Activated effector memory CD4-positive, alpha-beta T cell treated with anti-CD3 and anti-CD28 coated beads, Interleukin-2, amount 50 U/mL, for 16 hours (primary cell): ENCODE measurements at regions not wholly inside any gene's neighbourhood (a gene's known extent, or its start where the extent isn't known, plus 50 kb on each side); places are given as distances from the start of the nearest gene placed in this dataset.

Experiments used
- DNase-seq: peaks from one replicate; pipeline ENCODE4 v3.0.0-alpha.2; 2020

DNA sequence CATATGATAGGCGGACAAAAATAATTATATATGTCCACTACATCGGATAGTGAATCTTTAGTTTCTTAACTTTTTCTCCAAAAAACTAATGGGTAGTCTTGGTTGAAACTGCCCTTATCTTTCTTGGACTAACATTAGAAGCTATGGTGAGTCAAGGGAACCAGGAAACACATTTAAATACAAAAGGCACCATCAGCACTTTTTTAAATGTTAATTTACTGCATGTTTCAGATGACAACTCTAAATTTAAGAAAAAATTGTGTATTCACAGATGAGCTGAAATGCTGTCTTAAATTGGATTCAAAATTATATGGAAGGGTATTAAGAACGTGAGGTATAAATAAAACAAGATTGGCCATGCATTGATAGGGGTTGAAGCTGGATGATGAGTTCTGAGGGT, 75.6 kb upstream of the CERS6 start:
- no peak for DNase-seq

DNA sequence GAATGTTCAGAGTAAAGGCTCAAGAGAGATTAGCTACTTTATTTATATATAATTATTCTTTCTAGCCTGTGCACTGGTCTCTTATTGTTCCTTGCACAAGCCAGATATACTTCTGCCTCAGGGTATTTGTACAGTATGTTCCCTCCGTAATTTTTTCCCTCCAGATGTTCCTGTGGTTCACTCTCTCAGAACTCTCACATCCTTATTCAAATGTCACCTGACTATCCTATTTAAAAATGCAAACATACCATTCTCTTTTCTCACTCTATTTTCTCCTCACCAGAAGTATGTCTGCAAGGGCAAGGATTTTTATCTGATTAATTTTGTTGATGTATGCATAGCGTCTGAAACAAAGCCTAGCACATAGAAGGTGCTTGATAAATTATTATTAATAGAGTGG, 64.0 kb upstream of the CERS6 start:
- DNase-seq, result no peak

DNA sequence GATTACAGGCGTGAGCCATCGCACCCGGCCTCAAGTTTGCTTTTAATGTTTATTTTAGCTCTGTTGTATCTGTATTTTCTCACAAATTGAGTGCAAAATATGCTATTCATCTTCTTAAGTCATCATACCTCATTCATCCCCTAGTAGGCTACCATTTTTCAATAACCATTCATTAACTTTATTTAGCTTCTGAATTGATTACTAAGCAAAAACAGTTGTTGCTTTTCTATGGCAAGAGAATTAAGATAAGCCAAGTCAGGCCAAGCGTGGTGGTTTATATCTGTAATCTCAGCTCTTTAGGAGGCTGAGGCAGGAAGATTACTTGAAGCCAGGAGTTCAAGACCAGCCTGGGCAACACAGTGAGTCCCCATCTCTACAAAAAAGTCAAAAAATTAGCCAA, 63.3 kb upstream of the CERS6 start:
- DNase-seq, result no peak

DNA sequence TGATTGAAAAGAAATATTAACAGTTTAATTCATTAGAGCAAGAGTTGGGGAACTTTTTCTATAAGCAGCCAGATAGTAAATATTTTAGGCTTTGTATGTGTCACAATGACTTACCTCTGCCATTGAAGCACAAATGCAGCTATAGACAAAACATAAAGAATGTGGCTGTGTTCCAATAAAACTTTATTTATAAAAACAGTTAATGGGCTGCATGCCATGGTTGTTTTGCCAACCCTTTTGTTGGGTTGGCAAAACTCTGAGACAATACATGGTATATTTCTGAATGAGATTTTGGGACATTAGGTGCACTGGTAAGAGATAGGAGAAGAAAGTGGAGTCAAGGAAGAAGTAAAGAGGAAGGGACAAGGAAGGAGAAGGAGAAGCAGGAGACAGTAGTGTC, 61.8 kb upstream of the CERS6 start:
- no peak for DNase-seq

DNA sequence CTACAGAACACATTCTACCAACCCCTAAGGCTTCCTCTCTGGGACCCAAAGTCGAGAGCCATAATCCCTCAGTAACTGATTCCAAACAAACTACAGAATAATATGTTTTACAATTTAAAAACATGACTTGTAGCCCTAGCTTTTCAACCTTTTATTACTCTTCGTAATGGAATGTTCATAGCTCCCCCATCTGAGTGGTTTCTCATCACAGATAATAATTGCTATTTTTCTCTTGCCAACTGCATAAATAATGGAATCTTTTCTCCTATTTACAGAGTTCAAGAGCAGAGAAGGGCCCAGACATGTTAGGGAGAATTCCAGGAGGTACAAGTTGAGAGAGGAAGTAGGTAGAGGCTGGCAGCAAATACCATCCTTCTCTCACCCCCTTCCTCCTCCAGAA, 59.9 kb upstream of the CERS6 start:
- no peak for DNase-seq

DNA sequence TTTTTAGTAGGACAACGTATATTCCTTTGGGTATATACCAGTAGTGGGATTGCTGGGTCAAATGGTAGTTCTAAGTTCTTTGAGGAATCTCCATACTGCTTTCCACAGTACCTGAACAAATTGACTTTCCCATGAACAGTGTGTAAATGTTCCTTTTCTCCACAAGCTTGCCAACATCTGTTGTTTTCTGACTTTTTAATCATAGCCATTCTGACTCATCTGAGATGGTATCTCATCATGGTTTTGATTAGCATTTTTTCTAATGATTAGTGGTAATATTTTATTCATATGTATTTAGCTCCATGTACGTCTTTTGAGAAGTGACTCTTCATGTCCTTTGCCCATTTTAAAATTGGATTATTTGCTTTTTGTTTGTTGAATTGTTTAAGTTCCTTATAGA, 58.4 kb upstream of the CERS6 start:
- no peak for DNase-seq

DNA sequence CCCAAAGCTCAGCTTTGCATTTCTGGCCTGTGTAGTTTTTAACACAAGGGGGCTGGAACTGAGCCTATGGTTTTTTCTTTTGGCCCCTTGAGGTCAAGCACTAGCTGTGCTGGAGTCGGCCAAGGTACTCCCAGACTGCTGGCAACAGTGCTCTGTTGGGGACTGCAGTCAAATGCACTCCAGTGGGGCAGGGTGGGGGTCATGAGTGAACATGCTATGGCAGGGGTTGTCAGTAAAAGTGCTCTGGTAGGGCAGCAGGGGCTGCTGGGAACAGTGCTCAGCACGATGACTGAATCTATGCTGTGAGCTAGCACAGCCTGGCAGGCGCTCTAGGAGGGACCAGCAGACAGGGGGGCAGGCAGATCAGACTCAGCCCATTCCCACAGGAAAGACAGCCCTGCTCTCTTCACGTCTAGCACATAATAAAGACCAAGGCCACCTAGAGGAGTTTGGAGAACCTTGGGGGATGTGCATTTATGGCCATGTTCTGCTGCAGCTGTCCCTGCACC, 55.0 kb upstream of the CERS6 start:
- DNase-seq, result no peak

DNA sequence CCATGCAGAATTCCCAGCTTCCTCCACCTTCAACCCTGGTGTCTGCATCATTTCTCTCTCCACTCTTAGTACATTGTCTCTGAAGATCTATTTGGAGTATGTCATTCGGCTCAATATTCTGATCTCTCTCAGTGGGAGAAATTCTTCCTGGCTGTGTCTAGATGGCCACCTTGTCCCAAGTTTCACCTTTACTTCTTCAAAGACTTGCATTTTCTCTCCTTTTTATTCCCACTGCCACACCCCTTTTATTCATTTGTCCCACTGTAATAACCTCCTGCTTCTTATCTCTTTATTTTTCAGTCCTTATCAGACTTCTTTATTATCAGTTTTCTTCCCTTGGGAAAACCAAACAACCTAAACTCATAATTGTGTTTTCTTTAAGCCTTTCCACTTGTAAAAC, 54.3 kb upstream of the CERS6 start:
- DNase-seq, result no peak

DNA sequence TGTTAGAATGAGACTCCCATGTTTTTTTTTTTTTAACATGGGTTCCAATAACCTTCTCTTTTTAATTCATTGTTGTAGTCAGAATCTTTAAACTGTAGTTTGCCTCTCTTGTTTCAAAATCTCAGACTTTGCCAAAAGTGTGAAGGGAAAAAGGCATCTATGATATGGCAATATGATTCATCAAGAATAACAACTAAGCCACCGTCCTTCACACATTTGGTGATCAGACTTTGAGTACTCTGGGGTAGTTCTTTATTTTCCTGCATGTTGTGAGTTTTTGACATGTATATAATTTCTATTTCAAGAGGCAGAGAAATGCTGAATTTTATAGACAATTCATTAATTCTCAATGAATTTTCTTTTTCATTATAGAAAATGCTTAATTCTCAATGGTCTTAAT, 53.5 kb upstream of the CERS6 start:
- DNase-seq, result no peak

DNA sequence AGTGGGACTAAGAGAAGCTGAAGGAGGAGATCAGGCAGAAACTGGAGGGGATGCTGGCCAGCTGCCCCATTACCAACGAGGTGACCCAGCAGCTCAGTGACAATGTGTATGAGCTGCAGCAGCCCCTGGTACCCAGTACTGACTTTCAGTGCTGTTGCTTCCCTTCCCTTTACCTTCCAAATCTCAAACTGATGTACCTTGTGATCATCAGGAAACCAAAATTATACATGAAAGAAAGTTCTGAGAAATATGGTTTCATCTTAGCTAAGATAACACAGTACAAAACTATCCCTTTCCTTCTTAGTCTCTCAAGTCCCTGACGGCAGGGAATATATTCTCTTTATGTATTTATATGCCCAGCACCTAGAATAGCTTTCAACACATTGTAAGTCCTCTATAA, 52.3 kb upstream of the CERS6 start:
- DNase-seq, result no peak

DNA sequence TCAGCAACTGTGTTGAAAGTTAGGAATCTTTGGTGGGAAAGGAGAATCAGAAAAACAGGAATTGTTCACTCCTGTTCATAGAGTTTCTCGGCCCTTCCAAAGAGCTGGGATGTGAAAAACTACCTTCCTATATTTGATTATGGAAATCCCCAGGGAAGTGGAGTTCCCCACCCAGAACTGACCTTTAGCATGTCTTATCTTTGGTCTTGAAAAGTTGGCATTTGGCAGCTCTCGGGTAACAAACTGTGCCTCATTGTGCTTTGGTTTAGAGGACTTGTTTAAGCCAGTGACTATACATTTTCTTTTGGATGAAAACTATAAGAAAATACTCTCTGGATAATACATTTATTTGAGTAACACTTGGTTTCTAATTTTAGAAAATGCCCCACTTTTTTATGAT, 51.3 kb upstream of the CERS6 start:
- DNase-seq, result no peak
